GM18499 (cell line): ENCODE measurements at regions not wholly inside any gene's neighbourhood (a gene's known extent, or its start where the extent isn't known, plus 50 kb on each side); places are given as distances from the start of the nearest gene placed in this dataset.
"Not testable (repeated sequence)": the region's sequence is repeated elsewhere in the genome, so short reads cannot be mapped to it uniquely, and the experiment has no call there.

Experiments
- ATAC-seq: cut with Tn5 transposase; IDR thresholded peaks from one replicate; pipeline ENCODE4 v1.9.1; 2021; ENCODE audit warnings: moderate number of reproducible peaks; ENCODE audit not compliant: insufficient read depth, unreplicated experiment

- ATAC-seq: not testable (repeated sequence)
Observed at GRCh38 chr4:4090720-4091119, 136.0 kb downstream of the OTOP1 start.

- not testable (repeated sequence) for ATAC-seq
Observed at GRCh38 chr4:4092159-4092558, 134.6 kb downstream of the OTOP1 start.

- ATAC-seq: not testable (repeated sequence)
Observed at GRCh38 chr4:4099610-4100009, 127.1 kb downstream of the OTOP1 start.

- ATAC-seq: not testable (repeated sequence)
Observed at GRCh38 chr4:4106923-4107322, 119.8 kb downstream of the OTOP1 start.

- ATAC-seq: not testable (repeated sequence)
Observed at GRCh38 chr4:4107411-4108107, 119.2 kb downstream of the OTOP1 start.

GRCh38 chr4:4115381-4115780, 111.3 kb downstream of the OTOP1 start:
- ATAC-seq: not testable (repeated sequence)

GRCh38 chr4:4116901-4117300, 109.8 kb downstream of the OTOP1 start:
- ATAC-seq: not testable (repeated sequence)

GRCh38 chr4:4134368-4134767, 92.4 kb downstream of the OTOP1 start:
- ATAC-seq: not testable (repeated sequence)

- ATAC-seq: not testable (repeated sequence)
Observed at GRCh38 chr4:4136621-4137020, 90.1 kb downstream of the OTOP1 start.
